NCI-H1694 (cell line): ENCODE measurements at regions not wholly inside any gene's neighbourhood (a gene's known extent, or its start where the extent isn't known, plus 50 kb on each side); places are given as distances from the start of the nearest gene placed in this dataset.
"Not testable (repeated sequence)": the region's sequence is repeated elsewhere in the genome, so short reads cannot be mapped to it uniquely, and the experiment has no call there.

Source experiments
- DNase-seq: peaks from one replicate; lab custom pipeline; 2025; lab: John Stamatoyannopoulos, UW

DNA sequence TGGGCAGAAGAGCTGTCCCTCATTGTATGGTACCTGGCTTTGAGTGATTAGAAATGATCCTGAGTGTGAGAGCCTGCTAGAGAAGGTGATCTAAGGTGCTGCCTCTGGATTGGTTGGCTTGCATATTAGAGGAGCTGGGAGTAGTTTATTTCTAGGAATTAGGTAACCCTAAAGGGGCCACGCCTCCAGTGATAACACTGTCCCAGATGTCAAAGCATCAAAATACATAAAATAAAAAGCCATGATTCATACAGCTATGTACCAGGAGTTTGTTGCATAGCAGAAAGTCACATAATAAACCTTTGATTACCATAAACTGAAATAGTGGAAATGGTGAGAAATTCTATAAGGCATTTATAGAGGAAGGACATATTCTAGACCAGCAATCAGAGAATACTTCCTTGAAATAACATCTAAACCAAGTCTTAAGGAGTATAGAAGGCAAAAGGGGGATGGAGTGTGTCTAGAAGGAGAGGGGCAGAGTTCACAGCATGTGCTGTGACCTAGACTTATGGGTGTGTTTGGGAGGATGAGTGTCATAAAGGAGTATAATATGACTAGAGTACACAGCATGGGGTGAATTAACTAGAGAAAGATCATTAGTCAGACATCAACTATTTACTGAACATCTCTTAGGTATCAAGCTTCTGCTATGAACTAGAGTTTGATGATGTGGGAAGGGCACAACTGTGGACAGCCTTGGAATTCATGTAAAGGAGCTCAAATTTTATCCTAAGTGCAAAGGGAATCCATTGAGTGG is 686.4 kb downstream of the GALC start:
- DNase-seq = no peak

- DNase-seq = no peak
These were observed 687.6 kb downstream of the GALC start for GRCh38 chr14:87305345-87305744.

DNA sequence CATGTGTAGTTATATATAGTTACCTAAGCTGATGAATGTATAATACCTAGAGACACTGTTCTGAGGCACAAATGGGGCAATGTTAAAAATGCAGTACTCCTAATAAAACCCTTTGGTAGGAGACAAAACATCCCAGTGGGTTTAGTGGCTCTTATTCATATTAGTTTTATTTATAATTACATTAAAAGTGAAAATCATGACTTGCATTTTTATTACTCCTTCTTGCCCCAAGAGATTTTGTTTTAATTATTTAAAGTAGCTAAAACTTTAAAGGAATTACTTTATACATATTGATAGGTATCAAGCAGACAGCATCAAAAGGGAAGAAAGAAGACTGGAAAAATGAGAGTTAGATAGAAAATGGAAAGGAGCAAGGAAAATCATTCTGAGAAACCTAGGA is 688.6 kb downstream of the GALC start:
- no peak for DNase-seq

DNA sequence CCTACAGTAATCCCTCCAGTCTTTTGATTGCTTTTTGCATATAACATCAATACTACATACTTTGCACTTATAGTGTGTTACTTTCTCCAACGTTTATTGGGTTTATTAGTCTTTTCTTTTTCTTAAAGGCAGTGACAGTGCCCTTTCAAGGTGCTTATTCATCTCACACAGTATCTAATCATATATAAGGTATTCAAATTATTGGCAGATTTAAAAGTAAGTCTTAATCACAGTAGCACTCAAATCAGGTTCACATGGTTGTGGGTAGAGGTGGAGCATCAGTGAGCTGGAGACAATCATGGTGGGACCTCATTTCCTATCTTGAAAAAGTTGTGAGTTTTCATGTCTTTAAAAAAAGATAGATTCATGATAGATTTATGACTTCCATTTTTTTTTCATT is 706.2 kb downstream of the GALC start:
- DNase-seq = no peak

DNA sequence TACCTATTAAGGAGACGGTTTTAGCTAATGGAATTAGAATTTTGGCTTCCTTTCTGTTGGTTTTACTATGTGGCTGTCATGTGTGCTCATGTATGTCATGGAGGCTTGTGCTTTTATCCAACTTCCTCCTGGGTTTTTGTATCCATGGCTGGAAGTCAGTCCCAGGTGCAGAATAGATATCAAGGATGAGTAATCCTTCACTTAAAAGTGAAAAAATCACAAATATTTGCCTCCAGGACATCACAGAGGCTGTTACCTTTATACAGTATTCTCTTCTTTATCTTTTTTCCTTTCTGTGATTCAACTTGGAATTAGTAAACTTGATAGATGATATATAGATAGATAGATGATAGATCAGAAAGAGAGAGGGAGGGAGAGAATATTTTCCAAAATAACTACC is 706.8 kb downstream of the GALC start:
- no peak for DNase-seq

DNA sequence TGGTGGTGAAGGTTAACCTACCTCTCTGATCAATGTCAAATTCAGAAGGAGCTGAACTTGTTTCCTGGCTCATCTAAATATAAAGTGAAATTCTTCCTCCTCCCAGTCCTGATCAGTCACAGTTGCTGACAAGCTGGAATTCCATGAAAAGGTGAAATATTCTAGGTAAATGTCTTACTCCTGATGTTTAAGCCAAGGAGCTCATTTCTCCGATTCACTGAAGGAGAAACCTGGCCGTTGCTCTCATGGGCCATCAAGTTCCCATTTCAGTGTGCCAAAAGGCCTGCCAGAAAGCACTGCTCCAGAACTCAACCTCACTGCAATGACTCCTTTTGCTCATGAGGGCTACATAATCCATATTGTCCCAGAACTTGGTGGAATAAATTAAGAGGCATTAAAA is 707.5 kb downstream of the GALC start:
- DNase-seq = no peak

GRCh38 chr14:87283547-87283946 is 709.4 kb downstream of the GALC start:
- DNase-seq = no peak

DNA sequence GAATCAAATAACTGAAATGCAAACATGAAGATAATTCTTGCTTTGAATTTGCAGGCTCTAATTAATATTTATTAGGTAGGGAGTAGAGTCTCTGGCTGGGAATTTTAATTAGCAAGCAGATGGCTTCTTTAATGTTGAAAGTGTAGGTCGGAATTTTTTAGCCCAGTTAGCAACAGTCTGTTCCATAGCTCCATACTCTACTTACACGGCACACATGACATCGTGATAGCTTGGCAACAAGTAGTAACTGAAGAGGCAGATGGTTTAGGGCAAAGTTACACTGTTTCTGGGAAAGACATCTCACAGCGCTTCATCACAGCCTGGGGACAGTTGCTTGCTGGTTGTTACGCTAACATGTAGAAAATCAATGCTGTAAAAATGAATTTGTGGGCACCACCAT is 710.7 kb downstream of the GALC start:
- peak; percentile 85 for DNase-seq

GRCh38 chr14:87278415-87278814 is 714.6 kb downstream of the GALC start:
- no peak for DNase-seq

DNA sequence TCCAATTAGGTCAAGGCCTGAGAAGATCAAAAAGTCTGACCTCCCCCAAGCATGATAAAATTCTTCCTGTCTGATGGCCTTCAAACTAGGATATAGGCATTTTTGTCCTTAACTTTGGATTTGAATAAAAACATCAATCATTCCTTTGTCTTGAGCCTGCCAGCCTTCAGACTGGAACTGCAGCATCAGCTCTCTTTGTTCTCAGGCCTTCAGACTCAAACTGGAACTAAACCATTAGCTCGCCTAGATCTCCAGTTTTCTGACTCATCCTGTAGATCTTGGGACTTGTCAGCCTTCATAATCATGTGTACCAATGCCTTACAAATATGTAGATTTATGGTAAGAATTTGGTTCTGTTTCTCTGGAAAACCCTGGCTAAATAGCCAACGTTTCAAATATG is 721.7 kb downstream of the GALC start:
- no peak for DNase-seq

- DNase-seq = no peak
These were observed 724.0 kb downstream of the GALC start for GRCh38 chr14:87268997-87269396.

DNA sequence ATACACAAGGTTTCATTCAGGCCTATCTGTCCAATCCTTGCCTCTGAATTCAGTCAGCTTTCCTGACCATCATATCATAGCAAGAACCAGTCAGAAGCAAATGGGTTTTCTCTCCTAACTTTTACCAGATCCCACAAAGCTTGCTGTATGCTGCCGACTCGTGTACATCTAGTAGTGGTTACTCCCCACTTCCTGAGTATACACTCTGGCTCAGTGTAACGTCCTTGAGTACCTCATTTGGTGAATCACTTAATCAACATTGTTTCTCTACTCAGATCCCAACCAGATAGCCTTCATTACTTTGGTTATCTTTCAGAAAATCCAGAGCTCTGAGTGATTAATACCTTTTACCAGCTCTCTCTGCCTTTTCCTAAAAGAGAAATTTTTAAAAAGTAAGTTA is 728.2 kb downstream of the GALC start:
- DNase-seq = no peak

- DNase-seq = no peak
These were observed 728.7 kb downstream of the GALC start for GRCh38 chr14:87264272-87264785.

- no peak for DNase-seq
These were observed 731.4 kb downstream of the GALC start for GRCh38 chr14:87261621-87262020.

- no peak for DNase-seq
These were observed 732.5 kb downstream of the GALC start for GRCh38 chr14:87260460-87260859.

DNA sequence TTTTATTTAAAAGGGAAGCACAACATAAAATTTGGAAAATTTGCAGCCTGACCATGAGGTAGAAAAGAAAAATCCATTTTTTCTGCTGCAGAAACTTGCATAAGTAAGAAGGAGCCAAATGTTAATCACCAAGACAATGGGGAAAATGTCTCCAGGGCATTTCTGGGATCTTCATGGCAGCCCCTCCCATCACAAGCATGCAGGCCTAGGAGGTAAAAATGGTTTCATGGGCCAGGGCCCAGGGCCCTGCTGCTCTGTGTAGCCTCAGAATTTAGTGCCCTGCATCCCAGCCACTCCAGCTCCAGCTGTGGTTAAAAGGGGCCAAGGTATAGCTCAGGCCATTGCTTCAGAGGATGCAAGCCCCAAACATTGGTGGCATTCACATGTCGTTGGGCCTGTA is 735.6 kb downstream of the GALC start:
- DNase-seq = no peak

GRCh38 chr14:87255058-87255457 is 737.9 kb downstream of the GALC start:
- no peak for DNase-seq

DNA sequence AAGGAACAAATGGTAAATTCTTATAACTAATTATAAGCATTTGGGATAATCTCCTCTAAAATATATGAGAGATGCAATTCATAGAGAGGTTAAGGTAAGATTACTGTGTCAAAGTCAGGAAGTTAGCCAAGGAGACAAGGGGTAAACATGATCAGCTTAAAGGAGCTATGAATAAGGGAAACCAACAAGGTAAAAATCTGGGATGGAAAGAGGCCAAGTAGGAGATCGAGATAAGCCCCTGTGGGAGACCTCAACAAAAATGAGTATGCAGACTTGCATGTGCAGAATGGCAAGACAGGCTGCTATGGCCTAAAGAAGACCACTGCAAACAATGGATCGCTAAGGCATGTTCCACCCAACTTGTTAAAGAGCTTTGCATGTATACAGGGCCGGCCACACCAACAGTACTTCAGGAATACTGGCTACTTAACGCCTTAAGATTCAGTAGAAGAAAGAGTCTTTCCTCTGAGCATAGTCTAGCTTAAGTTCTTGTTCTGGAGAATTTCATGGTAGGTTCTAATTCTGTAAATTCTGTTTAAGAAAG is 738.6 kb downstream of the GALC start:
- no peak for DNase-seq

DNA sequence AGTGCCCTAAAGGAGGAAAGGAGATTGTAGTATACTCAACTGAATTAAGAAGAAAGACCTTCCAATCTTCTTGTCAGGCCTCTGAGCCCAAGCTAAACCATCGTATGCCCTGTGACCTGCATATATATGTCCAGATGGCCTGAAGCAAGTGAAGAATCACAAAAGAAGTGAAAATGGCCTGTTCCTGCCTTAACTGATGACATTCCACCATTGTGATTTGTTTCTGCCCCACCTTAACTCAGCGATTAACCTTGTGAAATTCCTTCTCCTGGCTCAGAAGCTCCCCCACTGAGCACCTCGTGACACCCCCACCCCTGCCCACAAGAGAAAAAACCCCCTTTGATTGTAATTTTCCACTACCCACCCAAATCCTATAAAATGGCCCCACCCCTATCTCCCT is 739.2 kb downstream of the GALC start:
- not testable (repeated sequence) for DNase-seq

DNA sequence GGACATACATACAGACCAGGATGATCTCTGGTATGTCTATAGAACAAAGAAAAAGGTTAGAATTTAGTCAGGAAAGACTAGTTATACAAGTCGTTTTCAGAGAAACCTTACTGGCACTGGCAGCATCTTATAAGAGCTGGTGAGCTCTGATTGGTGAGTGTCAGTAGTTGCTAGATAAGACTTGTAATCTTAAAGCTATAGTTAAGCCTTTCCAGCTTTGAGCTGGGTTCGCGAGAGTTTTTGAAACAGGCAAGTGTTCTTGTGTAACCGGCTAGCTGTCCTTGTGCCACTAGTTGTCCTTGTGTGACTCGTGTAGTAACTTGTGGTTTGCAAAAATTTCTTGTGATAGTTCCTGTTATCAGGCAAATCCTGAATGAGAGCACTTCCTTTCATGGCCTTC is 740.9 kb downstream of the GALC start:
- DNase-seq = no peak

- no peak for DNase-seq
These were observed 742.0 kb downstream of the GALC start for GRCh38 chr14:87251011-87251410.

GRCh38 chr14:87241018-87241768 is 751.8 kb downstream of the GALC start:
- DNase-seq = peak; percentile 37

GRCh38 chr14:87240319-87240718 is 752.7 kb downstream of the GALC start:
- not testable (repeated sequence) for DNase-seq
